Mucosa of descending colon (tissue), 3 donors: ENCODE measurements at regions not wholly inside any gene's neighbourhood (a gene's known extent, or its start where the extent isn't known, plus 50 kb on each side); places are given as distances from the start of the nearest gene placed in this dataset.

ENCODE experiments used
- ATAC-seq: fragments of 200-7000 bp; cut with Tn5 transposase; one replicate; pipeline ENCODE4 v1.9.1; 2020; ENCODE audit warnings: mild to moderate bottlenecking, moderate library complexity
- DNase-seq, 3 donors: peaks; one replicate each; pipeline ENCODE4 v3.0.0-alpha.2; 2020
- H3K36me3 ChIP-seq: fragments of 200-600 bp; one replicate; pipeline ENCODE4 v1.8.0; 2021; ENCODE audit warnings: low read depth, mild to moderate bottlenecking
- H3K4me1 ChIP-seq: fragments of 200-600 bp; one replicate; pipeline ENCODE4 v1.8.0; 2021; ENCODE audit warnings: low read depth, mild to moderate bottlenecking
- H3K4me3 ChIP-seq: fragments of 200-600 bp; one replicate; pipeline ENCODE4 v1.8.0; 2021; ENCODE audit warnings: mild to moderate bottlenecking
- H3K9me3 ChIP-seq: fragments of 200-600 bp; one replicate; pipeline ENCODE4 v1.8.0; 2021; ENCODE audit warnings: mild to moderate bottlenecking
- CTCF ChIP-seq: fragments of 200-600 bp; IDR thresholded peaks from one replicate; pipeline ENCODE4 v1.8.0; 2022; ENCODE audit warnings: antibody characterized with exemption, mild to moderate bottlenecking
- intact Hi-C, 2 donors: fragments of 100-400 bp; cut with DNase I in 1 of 2; cut with micrococcal nuclease in 1 of 2; formaldehyde crosslinking; loops; one replicate each; pipeline versions ENCODE4 v1.11.0 to v1.11.1; 2022; cut with DNase I, micrococcal nuclease
- donor health status: DM: no; HTN: no; CAD: no; lungs with moderate emphysema.
- donor health status: DM: no; HTN: no; CAD: no.
- donor health status: DM: no; HTN: yes; CAD: no.

GRCh38 chr11:15630896-15631295 lies 516.2 kb downstream of the INSC start:
- no peak overlapping the region for H3K4me3 ChIP-seq
- intact Hi-C loops = no loop called here
- no peaks in the 10 kb centered on the region for H3K4me1 ChIP-seq
- H3K36me3 ChIP-seq = no peaks in the 10 kb centered on the region
- ATAC-seq = no peak
- no peak for DNase-seq
- TF ChIP-seq CTCF = no peak
- no peaks in the 10 kb centered on the region for H3K9me3 ChIP-seq

GRCh38 chr11:15635521-15635920 lies 520.8 kb downstream of the INSC start:
- DNase-seq = no peak

GRCh38 chr11:15636521-15637089 lies 521.9 kb downstream of the INSC start:
- ATAC-seq = no peak
- H3K9me3 ChIP-seq = no peaks in the 10 kb centered on the region
- H3K4me1 ChIP-seq = no peaks in the 10 kb centered on the region
- intact Hi-C loops = no loop called here
- no peak for DNase-seq
- no peak overlapping the region for H3K4me3 ChIP-seq
- no peak for TF ChIP-seq CTCF
- H3K36me3 ChIP-seq = no peaks in the 10 kb centered on the region

More at GRCh38 chr11:15635521-15635920, 520.8 kb downstream of the INSC start:
- Histone ChIP-seq H3K9me3 (no peaks in the 10 kb centered on the region), H3K4me1 (no peaks in the 10 kb centered on the region), H3K36me3 (no peaks in the 10 kb centered on the region), H3K4me3 (no peak overlapping the region)
- no peak for TF ChIP-seq CTCF
- intact Hi-C loops = no loop called here
- ATAC-seq = no peak

- Histone ChIP-seq H3K9me3 (no peaks in the 10 kb centered on the region), H3K4me1 (no peaks in the 10 kb centered on the region), H3K36me3 (no peaks in the 10 kb centered on the region), H3K4me3 (no peak overlapping the region)
- no peak for TF ChIP-seq CTCF
- intact Hi-C loops = no loop called here
- ATAC-seq = peak; percentile 67
- no peak for DNase-seq
Measured at GRCh38 chr11:15638386-15638787, 523.7 kb downstream of the INSC start.

- no peaks in the 10 kb centered on the region for H3K9me3 ChIP-seq
- no peak for DNase-seq
- no peak for TF ChIP-seq CTCF
- intact Hi-C loops = loop anchor here in 1 of 2 donors (10.0 kb wide), 1 partner anchor 964 kb away; no protein-coding TSS in a partner anchor
- no peak overlapping the region for H3K4me3 ChIP-seq
- H3K36me3 ChIP-seq = no peaks in the 10 kb centered on the region
- ATAC-seq = no peak
- no peaks in the 10 kb centered on the region for H3K4me1 ChIP-seq
Measured at GRCh38 chr11:15640318-15640717, 525.6 kb downstream of the INSC start.
